Jurkat, Clone E6-1 (cell line): ENCODE measurements at regions not wholly inside any gene's neighbourhood (a gene's known extent, or its start where the extent isn't known, plus 50 kb on each side); places are given as distances from the start of the nearest gene placed in this dataset.
"Not testable (repeated sequence)": the region's sequence is repeated elsewhere in the genome, so short reads cannot be mapped to it uniquely, and the experiment has no call there.

Experiments used
- DNase-seq: peaks from one replicate; pipeline ENCODE4 v3.0.0-alpha.2; 2011; ENCODE audit warnings: low read depth, low spot score
- H3K4me3 ChIP-seq: 2 replicates; pipeline ENCODE4 v1.5.1; 2011; ENCODE audit warnings: mild to moderate bottlenecking, low read length, control low read depth, moderate library complexity

DNA sequence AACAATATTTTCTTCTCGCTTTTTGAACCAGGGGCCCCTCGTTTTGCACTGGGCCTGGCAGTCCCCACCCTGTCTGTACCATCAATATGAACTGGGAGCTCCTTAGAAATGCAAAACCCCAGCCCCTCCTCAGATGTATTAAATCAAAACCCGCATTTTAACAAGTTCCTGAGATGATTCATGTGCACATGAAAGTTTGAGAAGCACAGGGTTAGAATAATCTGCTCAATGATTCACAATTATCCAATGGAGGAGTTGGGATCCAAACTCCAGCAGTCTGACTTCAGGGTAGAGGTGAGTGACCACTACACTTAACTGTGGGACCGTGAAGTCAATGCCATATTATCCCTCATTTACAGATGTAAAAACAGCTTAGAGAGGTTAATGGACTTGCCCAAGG is 256.4 kb downstream of the IGSF11 start:
- H3K4me3 ChIP-seq: no peak overlapping the region
- no peak for DNase-seq

DNA sequence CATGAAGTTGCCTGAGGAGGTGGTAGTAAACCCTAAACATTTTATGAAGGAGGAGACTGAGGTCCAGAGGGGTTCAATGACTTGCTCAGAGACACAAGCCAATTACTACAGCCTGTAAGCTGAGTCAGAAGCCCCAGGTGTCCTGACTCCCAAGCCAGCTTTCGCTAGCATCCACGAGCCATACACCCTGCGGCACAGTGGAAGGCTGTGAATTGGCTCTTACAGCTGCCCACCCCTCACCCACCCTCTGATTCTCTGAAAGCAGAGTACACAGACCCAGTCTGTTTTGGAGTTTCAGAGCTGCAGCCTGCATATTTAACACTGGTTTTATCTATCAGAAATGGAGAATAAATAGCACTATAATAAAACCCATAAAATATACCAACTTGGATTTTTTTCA is 253.4 kb downstream of the IGSF11 start:
- no peak overlapping the region for H3K4me3 ChIP-seq
- no peak for DNase-seq

DNA sequence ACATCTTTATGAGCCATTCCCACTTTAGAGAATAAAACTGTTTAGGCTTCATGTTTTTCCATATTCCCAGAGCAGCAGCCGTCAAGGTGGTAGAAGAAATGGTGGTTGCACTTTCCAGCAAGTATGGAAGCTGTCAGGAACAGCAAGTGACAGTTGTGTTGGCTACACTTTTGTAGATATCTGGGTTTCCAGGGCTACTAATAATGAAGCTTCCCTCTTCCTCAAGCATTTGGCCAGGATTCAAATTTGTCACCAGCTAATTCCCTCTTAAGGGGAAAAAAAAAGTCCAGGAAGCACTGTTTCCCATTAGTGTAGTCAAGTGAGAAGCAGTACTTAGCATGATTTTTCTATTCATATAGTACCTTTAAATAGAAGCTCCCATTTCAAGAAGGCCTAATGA is 252.8 kb downstream of the IGSF11 start:
- no peak for DNase-seq

DNA sequence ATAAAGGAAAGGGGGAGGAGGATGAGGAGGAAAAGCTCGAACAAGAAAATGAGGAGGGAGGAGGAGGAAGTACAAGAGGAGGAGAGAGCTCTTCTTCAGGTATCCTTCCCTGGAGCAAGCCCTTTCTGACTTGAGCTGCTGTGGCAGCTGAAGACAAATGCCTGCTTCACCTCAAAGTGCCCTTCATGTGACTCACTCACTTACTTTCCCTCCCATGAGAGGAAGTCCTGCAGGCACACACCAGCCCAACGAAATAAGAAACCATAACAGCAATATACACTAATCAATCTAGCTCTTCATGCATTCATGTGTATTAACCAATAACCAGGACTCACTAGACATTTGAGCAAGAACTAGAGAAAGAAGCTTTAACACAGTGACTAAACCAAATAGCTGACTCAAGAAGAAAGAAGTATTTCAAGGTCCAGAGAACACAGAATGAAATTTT is 251.9 kb downstream of the IGSF11 start:
- H3K4me3 ChIP-seq: no peak overlapping the region
- DNase-seq: no peak

More for the DNA sequence above, 252.8 kb downstream of the IGSF11 start:
- no peak overlapping the region for H3K4me3 ChIP-seq

DNA sequence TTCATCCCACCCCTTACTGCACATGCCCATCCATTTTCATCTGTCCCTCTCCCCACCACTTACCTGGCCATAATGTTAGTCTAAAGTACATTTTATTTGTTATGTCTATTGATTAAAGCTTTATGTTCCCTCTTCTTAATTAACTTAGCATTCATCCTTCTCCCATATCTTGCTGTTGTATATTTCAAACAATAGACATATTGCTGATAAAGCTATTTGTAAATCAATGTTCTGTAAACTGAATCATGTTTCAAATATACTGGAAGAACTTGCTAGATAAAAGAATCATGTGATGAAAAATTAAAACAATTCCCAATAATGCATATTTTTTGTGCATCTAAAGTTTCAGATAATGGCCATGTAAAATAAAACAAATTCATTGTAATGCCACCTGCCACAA is 249.2 kb downstream of the IGSF11 start:
- no peak for DNase-seq
- H3K4me3 ChIP-seq: no peak overlapping the region

DNA sequence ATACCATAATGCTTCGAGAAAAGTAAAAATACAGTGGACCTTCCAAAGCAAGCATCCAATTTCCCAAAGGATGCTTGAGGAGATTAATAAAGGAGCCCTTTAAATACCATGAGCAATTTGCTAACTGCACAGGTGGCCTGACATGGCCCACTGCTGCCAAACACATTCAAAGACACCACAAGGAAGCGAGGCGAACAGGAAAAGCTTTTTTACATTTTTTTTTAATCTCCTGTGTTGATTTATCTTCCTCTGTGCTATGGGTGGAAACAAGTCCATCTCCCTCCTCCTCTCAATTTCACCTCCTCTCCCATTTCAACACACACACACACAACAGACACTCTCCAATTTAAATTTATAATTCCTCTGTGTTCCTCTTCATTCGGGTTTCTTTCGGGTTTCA is 243.4 kb downstream of the IGSF11 start:
- no peak overlapping the region for H3K4me3 ChIP-seq
- DNase-seq: peak; percentile 3

DNA sequence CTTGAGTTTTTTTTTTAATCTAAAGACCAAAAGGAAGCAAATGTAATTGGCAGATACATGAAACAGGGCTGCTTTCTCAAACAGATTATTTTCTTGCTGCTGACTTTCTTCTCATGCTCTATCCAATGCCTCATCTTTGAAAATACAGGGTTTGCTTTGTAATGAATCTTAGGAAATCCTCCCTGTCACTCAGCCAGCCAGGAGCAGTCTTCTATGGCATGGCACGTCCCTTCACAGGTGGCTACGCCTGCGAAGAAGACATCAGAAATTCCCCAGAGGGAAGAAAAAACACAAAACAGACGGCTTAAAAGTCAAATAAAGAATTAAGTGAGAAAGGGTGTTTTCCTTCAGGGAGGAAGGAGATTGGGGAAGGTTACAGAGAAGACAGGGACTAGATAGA is 242.5 kb downstream of the IGSF11 start:
- no peak for DNase-seq
- H3K4me3 ChIP-seq: no peak overlapping the region

DNA sequence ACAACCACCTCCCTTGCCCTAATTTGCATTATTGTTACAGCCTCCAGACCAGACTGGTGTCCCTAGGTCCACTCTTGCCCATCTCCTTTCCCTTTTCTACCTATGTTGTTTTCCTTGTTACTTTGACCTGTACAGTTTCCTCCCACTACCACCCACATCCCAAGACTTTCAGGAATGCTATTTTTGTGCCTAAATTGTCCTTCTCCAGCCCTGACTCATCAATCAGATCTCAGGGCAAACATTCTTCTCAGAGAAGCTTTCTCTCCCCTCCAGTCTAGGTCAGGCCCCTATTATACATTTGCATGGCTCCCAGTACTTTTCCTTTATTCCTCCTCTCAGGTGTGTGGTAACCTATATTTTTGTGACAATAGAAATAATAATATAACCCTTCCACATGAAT is 241.5 kb downstream of the IGSF11 start:
- no peak for DNase-seq
- H3K4me3 ChIP-seq: no peak overlapping the region

DNA sequence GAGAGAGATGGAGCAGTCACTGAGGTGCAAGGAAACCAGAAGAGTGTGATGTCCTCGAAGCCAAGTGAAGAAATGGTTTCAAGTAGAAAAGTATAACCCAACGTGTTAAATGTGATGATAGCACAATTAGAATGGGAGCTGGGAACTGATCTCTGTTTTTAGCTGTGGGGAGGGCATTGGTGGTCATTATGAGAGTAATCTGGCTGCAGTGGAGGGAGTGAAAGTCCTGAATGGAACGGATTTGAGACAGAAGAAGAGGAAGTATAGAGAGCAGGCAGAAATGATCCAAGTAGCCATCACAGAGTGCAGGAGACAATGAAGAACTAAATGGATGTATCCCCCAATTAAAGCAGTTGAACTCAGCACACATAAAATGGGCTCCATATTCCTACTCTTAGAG is 235.3 kb downstream of the IGSF11 start:
- DNase-seq: no peak
- H3K4me3 ChIP-seq: no peak overlapping the region

DNA sequence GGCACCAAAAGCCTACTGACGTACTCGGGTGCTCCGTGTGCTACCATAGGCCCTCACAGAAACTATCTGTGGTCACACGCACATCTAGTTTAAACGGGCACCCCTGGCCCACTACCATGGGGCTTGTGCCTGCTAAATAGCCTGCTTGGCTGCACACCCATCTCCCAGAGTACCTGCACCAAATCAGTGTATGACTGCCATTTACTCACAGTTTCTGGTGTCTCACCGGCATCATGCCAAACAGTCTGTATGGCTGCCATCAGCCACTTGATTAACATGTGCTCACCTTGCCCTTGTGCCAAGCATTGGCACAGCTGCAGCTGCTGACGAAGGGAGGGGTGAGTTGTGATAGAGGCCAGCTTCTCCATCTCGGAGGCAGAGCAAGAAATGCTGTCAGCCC is 232.7 kb downstream of the IGSF11 start:
- DNase-seq: no peak
- no peak overlapping the region for H3K4me3 ChIP-seq

DNA sequence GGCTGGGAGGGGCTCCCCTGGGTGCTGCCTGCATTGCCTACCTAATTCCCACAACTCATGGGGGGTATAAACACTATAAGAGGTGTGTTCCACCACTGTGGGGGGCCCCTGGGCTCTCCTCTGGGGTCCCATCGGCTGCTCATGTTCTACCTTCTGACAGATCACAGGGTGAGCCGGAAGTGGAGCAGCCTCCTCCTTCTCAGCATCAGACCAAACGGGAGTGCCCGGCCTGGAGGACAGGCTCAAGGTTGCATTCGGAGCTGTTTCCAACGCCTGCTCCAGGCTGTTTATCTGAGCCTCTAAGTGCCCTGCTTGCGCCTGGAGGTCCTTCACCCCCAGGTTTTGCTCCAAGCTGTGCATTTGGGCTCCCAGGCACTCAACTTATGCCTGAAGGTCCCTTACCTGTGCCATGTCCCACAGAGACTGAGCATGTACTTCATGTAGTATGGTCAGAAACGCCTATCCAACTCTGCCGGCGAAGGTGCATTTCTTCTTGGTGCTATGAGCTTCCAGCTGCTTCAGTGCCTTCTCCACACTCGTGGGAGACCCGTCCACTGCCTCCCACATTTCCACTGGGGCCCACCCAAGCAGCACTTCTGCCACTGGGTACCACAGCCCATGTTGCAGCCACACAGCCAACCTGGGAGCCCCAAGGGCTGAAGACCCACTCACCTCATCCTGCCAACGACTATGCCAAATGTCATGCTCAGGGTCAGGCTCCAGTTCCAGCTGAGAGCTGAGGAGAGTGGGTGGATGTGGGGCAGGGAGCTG is 232.1 kb downstream of the IGSF11 start:
- no peak for DNase-seq
- no peak overlapping the region for H3K4me3 ChIP-seq

DNA sequence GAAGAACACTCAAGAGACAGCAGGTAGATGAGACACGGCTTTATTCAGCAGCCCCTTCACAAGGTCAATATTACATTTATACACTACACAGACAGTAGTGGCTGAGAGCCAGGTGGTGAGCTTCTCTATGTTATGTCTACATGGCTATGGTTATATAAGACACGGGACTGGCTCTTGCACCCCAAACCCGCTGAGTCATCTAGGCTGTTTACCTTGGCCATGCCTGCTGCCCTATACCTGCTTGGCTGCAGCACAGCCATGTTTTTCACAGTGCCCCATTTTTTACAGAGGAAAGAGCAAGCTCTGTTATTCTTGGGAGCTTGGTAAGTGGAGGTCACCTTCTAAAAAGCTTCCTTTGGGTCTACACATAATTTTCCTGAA is 231.6 kb downstream of the IGSF11 start:
- no peak overlapping the region for H3K4me3 ChIP-seq
- no peak for DNase-seq

DNA sequence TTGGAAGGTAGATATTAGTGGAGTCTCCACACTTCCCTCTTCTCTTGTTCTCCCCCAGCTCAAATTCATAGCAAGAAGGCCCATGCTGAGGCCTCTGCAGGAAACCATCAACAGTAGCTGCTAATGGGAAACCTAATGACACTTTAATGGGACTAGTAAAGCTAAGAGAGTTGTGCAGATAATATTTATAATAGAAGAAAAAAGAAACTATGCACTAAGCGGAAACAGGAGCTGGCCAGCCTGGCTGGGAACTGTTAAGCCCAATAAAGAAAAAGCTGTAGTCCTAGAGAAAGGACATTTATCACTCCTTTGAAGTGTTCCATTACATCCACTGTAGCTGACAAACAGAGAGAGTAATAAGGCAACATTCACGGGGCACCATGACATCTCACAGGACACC is 229.6 kb downstream of the IGSF11 start:
- DNase-seq: no peak
- H3K4me3 ChIP-seq: no peak overlapping the region

DNA sequence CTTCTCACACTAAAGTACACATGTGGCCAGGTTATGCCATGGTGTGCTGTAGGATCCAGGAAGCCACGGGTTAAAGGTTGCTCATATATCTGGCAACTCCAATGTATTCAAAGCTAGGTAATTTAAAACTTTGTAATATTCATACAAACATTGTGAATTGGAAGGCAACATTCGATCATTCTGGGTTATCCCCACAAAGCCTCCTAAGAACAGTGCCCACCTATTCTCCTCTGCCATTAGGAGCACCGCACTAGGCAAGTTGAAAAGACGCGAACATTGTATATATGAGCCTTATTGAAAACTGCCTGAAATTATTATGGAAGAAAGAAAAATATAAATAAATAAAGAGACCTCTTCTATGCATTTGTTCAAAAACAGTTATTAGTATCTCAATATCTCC is 228.2 kb downstream of the IGSF11 start:
- DNase-seq: no peak
- no peak overlapping the region for H3K4me3 ChIP-seq

DNA sequence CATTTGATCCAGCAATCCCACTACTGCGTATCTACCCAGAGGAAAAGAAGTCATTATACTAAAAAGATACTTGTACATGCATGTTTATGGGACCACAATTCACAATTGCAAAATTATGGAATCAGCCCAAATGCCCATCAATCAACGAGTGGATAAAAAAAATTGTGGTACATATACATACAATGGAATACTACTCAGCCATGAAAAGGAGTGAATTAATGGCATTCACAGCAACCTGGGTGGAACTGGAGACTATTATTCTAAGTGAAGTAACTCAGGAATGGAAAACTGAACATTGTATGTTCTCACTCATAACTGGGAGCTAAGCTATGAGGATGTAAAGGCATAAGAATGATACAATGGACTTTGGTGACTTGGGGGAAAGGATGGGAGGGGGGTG is 227.3 kb downstream of the IGSF11 start:
- H3K4me3 ChIP-seq, DNase-seq: not testable (repeated sequence)

DNA sequence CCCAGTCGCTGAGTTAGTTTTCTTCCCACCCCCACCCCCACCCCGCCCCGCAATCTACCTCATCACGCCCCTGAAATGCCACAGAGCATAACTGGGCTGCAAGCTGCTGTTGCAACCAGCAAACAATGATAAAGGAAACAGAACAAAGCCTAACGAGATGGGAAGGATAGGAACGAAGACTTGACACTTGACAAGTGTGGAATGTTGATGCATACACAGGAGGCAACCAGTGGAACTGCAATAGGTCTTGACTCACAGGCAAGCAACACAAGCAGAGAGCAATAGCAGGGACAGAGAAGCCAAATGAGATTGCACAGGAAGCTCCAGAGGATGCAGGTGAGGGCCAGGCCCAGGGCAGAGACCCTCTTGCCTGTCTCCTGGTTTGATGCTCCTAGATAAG is 225.9 kb downstream of the IGSF11 start:
- no peak for DNase-seq

DNA sequence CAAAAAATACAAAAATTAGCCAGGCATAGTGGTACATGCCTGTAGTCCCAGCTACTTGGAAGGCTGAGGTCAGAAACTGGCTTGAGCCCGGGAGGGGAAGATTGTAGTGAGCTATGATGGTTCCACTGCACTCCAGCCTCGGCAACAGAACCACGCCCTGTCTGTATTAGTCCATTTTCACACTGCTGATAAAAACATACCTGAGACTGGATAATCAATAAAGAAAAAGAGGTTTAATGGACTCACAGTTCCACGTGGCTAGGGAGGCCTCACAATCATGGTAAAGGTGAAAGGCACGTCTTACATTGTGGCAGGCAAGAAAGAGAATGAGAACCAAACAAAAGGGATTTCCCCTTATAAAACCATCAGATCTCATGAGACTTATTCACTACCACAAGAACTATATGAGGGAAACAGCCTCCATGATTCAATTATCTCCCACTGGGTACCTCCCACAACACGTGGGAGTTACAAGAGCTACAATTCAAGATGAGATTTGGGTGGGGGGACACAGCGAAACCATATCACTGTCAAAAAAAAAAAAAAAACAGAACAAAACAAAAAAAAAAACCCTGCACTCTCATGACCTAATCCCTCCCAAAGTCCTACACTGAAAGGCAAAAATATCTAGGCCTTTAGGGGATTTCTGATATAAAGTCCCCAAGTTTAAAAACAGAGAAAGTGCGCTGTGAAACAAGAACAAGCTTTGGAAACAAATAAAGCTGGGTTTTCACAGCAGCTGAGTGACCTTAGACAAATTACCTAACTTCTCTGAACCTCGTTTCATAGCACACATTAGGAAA is 224.7 kb downstream of the IGSF11 start:
- DNase-seq: no peak
- no peak overlapping the region for H3K4me3 ChIP-seq

More for the DNA sequence above, 225.9 kb downstream of the IGSF11 start:
- no peak overlapping the region for H3K4me3 ChIP-seq

DNA sequence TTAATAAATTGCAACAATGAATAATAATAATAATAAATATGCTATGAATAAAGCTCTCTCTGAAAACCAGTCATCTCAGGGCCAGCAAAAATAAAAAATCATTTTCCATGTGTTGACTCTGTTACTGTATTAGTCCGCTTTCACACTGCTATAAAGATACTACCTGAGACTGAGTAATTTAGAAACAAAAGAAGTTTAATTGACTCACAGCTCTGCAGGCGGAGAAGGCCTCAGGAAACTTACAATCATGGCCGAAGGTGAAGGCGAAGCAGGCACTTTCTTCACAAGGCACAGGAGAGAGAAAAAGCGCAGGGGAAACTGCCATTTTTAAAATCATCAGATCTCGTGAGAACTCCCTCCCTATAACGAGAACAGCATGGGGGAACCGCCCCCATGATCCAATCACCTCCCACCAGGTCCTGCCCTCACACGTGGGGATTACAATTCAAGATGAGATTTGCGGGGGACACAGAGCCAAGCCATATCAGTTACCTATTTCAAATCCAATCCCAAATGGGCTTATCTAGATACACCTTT is 224.1 kb downstream of the IGSF11 start:
- H3K4me3 ChIP-seq: no peak overlapping the region
- no peak for DNase-seq

DNA sequence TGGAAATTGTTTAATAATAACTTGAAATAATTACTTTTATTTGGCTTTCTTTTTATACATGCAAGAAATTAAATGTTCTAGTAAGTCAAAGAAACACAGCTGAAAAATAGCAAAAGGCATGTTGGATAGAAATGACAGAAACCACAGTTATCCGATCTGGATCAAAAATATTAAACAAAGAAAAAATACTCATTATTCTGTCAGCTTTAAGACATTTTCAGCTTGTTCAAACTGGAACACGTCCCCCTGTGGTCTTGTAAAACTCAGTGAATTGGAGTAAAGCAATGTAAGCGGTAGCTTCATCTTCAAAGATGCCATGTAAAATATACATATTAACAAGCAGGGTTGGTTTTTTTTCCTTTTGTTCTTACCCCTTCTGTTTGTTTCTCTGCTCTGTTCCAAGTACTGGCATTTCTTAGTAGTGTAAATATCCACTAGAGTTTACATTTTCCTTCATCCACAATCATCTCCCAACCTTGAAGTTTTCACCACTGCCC is 223.4 kb downstream of the IGSF11 start:
- DNase-seq: no peak
- no peak overlapping the region for H3K4me3 ChIP-seq

DNA sequence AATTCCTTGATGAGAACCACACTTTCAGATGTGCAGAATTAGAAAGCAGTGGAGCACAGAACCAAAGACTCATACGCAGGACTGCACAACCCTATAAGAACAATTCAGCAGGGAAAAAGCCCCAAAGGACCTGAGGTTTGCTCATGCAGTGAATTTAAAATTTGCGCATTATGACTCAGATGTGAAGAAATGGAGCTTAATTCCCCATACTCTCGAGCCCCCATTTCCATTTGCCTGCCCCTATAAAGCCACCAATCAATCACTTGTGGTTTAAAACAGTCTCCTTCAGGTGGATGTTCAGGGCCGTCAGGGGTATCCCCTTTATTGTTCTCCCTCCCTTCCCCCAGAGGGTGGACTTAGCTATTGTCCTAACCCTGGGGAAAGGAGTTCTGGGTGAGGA is 221.2 kb downstream of the IGSF11 start:
- H3K4me3 ChIP-seq: no peak overlapping the region
- no peak for DNase-seq
